CD4-positive, alpha-beta T cell (primary cell): ENCODE measurements at regions not wholly inside any gene's neighbourhood (a gene's known extent, or its start where the extent isn't known, plus 50 kb on each side); places are given as distances from the start of the nearest gene placed in this dataset.

Experiments
- ATAC-seq: fragments of 200-7000 bp; cut with Tn5 transposase; one replicate; pipeline ENCODE4 v1.10.0; 2022; ENCODE audit warnings: mild to moderate bottlenecking; ENCODE audit not compliant: poor library complexity
- CTCF ChIA-PET: fragments of 350-600 bp; sonication (Branson Sonifier 250); formaldehyde crosslinking; loops from one replicate; lab custom pipeline; 2021; ENCODE audit warnings: antibody characterized with exemption, inconsistent platforms; lab: Charles Lee
- POLR2A ChIA-PET: fragments of 350-600 bp; sonication (Branson Sonifier 250); formaldehyde crosslinking; loops from one replicate; lab custom pipeline; 2021; ENCODE audit warnings: antibody characterized with exemption, inconsistent platforms; lab: Charles Lee
- DNase-seq, 14 experiments: peaks; one replicate each; pipeline ENCODE4 v3.0.0-alpha.2; 2013 to 2020; ENCODE audit warnings: mixed read lengths in 2 of 14
- H3K27ac ChIP-seq, 2 donors: one replicate each; pipeline versions ENCODE4 v1.5.1 to v1.7.0; 2013; ENCODE audit warnings: low read length in 2 of 2, low read depth in 1 of 2, mild to moderate bottlenecking in 1 of 2
- H3K27me3 ChIP-seq, 2 experiments: 1 replicate in 1 of 2; 2 replicates in 1 of 2; pipeline versions ENCODE4 v1.6.1 to v1.7.0; 2013; ENCODE audit warnings: low read length in 2 of 2, control low read depth in 1 of 2, mild to moderate bottlenecking in 1 of 2, moderate library complexity in 1 of 2; ENCODE audit not compliant: insufficient read depth in 2 of 2, control insufficient read depth in 1 of 2
- H3K36me3 ChIP-seq: one replicate; pipeline ENCODE4 v1.6.1; 2013; ENCODE audit warnings: low read length, control low read depth; ENCODE audit not compliant: insufficient read depth
- H3K4me1 ChIP-seq: one replicate; pipeline ENCODE4 v1.6.1; 2013; ENCODE audit warnings: low read length, control low read depth; ENCODE audit not compliant: insufficient read depth
- H3K4me3 ChIP-seq: one replicate; pipeline ENCODE4 v1.5.1; 2013; ENCODE audit warnings: mild to moderate bottlenecking, low read length, moderate library complexity
- H3K9me3 ChIP-seq, 2 experiments: 1 replicate in 1 of 2; 2 replicates in 1 of 2; pipeline versions ENCODE4 v1.6.1 to v1.7.0; 2013; ENCODE audit warnings: low read length in 2 of 2, mild to moderate bottlenecking in 2 of 2, control low read depth in 1 of 2, moderate library complexity in 1 of 2; ENCODE audit not compliant: control insufficient read depth in 1 of 2, insufficient read depth in 1 of 2
- H3K27ac Mint-ChIP-seq: one replicate; pipeline ENCODE4 v1.8.0; 2020; ENCODE audit warnings: mixed read lengths
- H3K27me3 Mint-ChIP-seq: one replicate; pipeline ENCODE4 v1.8.0; 2021; ENCODE audit warnings: mixed read lengths
- H3K36me3 Mint-ChIP-seq: one replicate; pipeline ENCODE4 v1.8.0; 2021; ENCODE audit warnings: low read depth, mixed read lengths
- H3K4me1 Mint-ChIP-seq: one replicate; pipeline ENCODE4 v1.8.0; 2021; ENCODE audit warnings: low read depth, mixed read lengths
- H3K4me3 Mint-ChIP-seq: one replicate; pipeline ENCODE4 v1.8.0; 2020; ENCODE audit warnings: mild to moderate bottlenecking, mixed read lengths
- H3K9me3 Mint-ChIP-seq: one replicate; pipeline ENCODE4 v1.8.0; 2020; ENCODE audit warnings: mixed read lengths
- intact Hi-C, 2 experiments: fragments of 100-400 bp; cut with DNase I in 1 of 2; cut with micrococcal nuclease in 1 of 2; formaldehyde crosslinking; loops; one replicate each; pipeline versions ENCODE4 v1.15.1 to v1.9.0; 2023 to 2025; cut with DNase I, micrococcal nuclease
- TF ChIP-seq, protein P1 (sequence below): fragments of 200-600 bp; IDR thresholded peaks from one replicate; pipeline ENCODE4 v1.8.0; 2022; ENCODE audit warnings: antibody characterized with exemption, mild to moderate bottlenecking

- no peak for DNase-seq
- Histone ChIP-seq H3K4me1 (no peaks in the 10 kb centered on the region), H3K27ac (no peak overlapping the region), H3K9me3 (peaks cover 0 to 8% of the 10 kb centered on the region in 2 experiments), H3K36me3 (no peaks in the 10 kb centered on the region), H3K4me3 (no peak overlapping the region), H3K27me3 (no peaks in the 10 kb centered on the region)
- TF ChIP-seq, protein P1, sequence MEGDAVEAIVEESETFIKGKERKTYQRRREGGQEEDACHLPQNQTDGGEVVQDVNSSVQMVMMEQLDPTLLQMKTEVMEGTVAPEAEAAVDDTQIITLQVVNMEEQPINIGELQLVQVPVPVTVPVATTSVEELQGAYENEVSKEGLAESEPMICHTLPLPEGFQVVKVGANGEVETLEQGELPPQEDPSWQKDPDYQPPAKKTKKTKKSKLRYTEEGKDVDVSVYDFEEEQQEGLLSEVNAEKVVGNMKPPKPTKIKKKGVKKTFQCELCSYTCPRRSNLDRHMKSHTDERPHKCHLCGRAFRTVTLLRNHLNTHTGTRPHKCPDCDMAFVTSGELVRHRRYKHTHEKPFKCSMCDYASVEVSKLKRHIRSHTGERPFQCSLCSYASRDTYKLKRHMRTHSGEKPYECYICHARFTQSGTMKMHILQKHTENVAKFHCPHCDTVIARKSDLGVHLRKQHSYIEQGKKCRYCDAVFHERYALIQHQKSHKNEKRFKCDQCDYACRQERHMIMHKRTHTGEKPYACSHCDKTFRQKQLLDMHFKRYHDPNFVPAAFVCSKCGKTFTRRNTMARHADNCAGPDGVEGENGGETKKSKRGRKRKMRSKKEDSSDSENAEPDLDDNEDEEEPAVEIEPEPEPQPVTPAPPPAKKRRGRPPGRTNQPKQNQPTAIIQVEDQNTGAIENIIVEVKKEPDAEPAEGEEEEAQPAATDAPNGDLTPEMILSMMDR, result no peak
- H3K27ac Mint-ChIP-seq, result no peak overlapping the region
- no peaks in the 10 kb centered on the region for H3K9me3 Mint-ChIP-seq
- no peaks in the 10 kb centered on the region for H3K4me1 Mint-ChIP-seq
- no peaks in the 10 kb centered on the region for H3K27me3 Mint-ChIP-seq
- POLR2A ChIA-PET, result no interaction called here
- no peaks in the 10 kb centered on the region for H3K36me3 Mint-ChIP-seq
- ATAC-seq, result no peak
- CTCF ChIA-PET, result no interaction called here
- intact Hi-C loops, result no loop called here
- H3K4me3 Mint-ChIP-seq, result no peak overlapping the region
These were observed 355.2 kb downstream of the PBX1 start for GRCh38 chr1:164914208-164914607.

GRCh38 chr1:164912290-164912689 lies 353.3 kb downstream of the PBX1 start:
- Mint-ChIP-seq H3K27me3 (no peaks in the 10 kb centered on the region), H3K27ac (no peak overlapping the region), H3K4me3 (no peak overlapping the region), H3K4me1 (no peaks in the 10 kb centered on the region), H3K9me3 (no peaks in the 10 kb centered on the region), H3K36me3 (no peaks in the 10 kb centered on the region)
- Histone ChIP-seq H3K36me3 (no peaks in the 10 kb centered on the region), H3K27ac (no peak overlapping the region), H3K27me3 (no peaks in the 10 kb centered on the region), H3K4me1 (no peaks in the 10 kb centered on the region), H3K9me3 (peaks cover 0 to 8% of the 10 kb centered on the region in 2 experiments), H3K4me3 (no peak overlapping the region)
- POLR2A ChIA-PET, result no interaction called here
- DNase-seq, result no peak
- intact Hi-C loops, result no loop called here
- no peak for ATAC-seq
- CTCF ChIA-PET, result no interaction called here
- TF ChIP-seq, protein P1, result no peak

DNA sequence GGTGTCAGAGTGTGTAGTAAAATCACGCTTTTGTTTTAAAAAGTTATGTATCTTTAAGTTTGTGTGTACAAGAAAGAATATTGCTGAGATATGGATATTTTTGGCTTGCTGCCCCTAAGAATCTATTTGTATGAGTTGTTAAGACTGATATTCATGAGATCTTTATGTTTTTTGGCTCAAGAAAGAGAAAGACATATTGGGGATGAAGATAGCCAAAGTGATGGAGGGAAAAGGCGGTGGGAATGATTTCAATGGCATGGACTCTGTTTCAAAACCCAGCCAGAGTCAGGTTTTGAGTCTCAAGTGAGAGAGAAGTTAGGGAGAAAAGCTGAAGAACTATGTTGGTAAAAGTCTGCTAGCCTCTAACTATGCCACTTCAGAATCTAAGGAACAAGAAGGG lies 351.7 kb downstream of the PBX1 start:
- TF ChIP-seq, protein P1, result no peak
- Histone ChIP-seq H3K36me3 (no peaks in the 10 kb centered on the region), H3K9me3 (peaks cover 0 to 8% of the 10 kb centered on the region in 2 experiments), H3K27ac (no peak overlapping the region), H3K4me3 (no peak overlapping the region), H3K4me1 (no peaks in the 10 kb centered on the region), H3K27me3 (no peaks in the 10 kb centered on the region)
- ChIA-PET CTCF (no interaction called here), POLR2A (no interaction called here)
- Mint-ChIP-seq H3K4me3 (no peak overlapping the region), H3K27me3 (no peaks in the 10 kb centered on the region), H3K27ac (no peak overlapping the region), H3K4me1 (no peaks in the 10 kb centered on the region), H3K36me3 (no peaks in the 10 kb centered on the region), H3K9me3 (no peaks in the 10 kb centered on the region)
- ATAC-seq, result no peak
- intact Hi-C loops, result no loop called here
- no peak for DNase-seq
